Lung (tissue), 11 donors: ENCODE measurements at regions not wholly inside any gene's neighbourhood (a gene's known extent, or its start where the extent isn't known, plus 50 kb on each side); places are given as distances from the start of the nearest gene placed in this dataset.
"Not testable (repeated sequence)": the region's sequence is repeated elsewhere in the genome, so short reads cannot be mapped to it uniquely, and the experiment has no call there.

Experiments
- ATAC-seq: fragments of 200-7000 bp; cut with Tn5 transposase; one replicate; pipeline ENCODE4 v1.9.1; 2020; ENCODE audit warnings: moderate number of reproducible peaks; ENCODE audit not compliant: insufficient read depth, low FRiP score
- DNase-seq, 3 donors: peaks; one replicate each; pipeline ENCODE4 v3.0.0-alpha.2; 2013 to 2017
- H3K27ac ChIP-seq, 2 donors: one replicate each; pipeline ENCODE4 v1.5.1; 2013; ENCODE audit warnings: mild to moderate bottlenecking in 2 of 2, moderate library complexity in 2 of 2, control low read depth in 1 of 2, inconsistent platforms in 1 of 2, low read depth in 1 of 2, low read length in 1 of 2
- H3K27me3 ChIP-seq, 3 donors: one replicate each; pipeline ENCODE4 v1.5.1; 2013; ENCODE audit warnings: low read length in 2 of 3; ENCODE audit not compliant: control insufficient read depth in 3 of 3, insufficient read depth in 3 of 3
- H3K36me3 ChIP-seq, 4 donors: one replicate each; pipeline ENCODE4 v1.5.1; 2013; ENCODE audit warnings: low read length in 4 of 4, mild to moderate bottlenecking in 1 of 4, moderate library complexity in 1 of 4; ENCODE audit not compliant: control insufficient read depth in 4 of 4, insufficient read depth in 4 of 4
- H3K4me1 ChIP-seq, 5 donors: one replicate each; pipeline ENCODE4 v1.5.1; 2013; ENCODE audit warnings: low read length in 5 of 5, mild to moderate bottlenecking in 2 of 5, moderate library complexity in 1 of 5; ENCODE audit not compliant: control insufficient read depth in 5 of 5, insufficient read depth in 5 of 5
- H3K4me3 ChIP-seq: one replicate; pipeline ENCODE4 v1.5.1; 2013; ENCODE audit warnings: mild to moderate bottlenecking, control low read depth, moderate library complexity
- H3K9ac ChIP-seq, 2 donors: one replicate each; pipeline ENCODE4 v1.5.1; 2013; ENCODE audit warnings: low read length in 2 of 2, control low read depth in 1 of 2; ENCODE audit not compliant: insufficient read depth in 1 of 2
- H3K9me3 ChIP-seq, 4 donors: one replicate each; pipeline ENCODE4 v1.5.1; 2013; ENCODE audit warnings: low read length in 3 of 4, mild to moderate bottlenecking in 1 of 4, moderate library complexity in 1 of 4; ENCODE audit not compliant: control insufficient read depth in 4 of 4, insufficient read depth in 3 of 4
- WGBS, 2 donors: extraction: QIAGEN DNeasy Blood & Tissue Kit; methylation state at CpG; one replicate each; pipeline ENCODE4 v1.1.7; 2013; 5-methylcytosine and 5-hydroxymethylcytosine counted together
- TF ChIP-seq, protein P1 (sequence below): IDR thresholded peaks from 2 replicates; pipeline ENCODE4 v1.5.1; 2012; ENCODE audit warnings: mild to moderate bottlenecking; ENCODE audit errors: control extremely low read depth, extremely low read depth
- donor health status: control.
- donor health status: control.
- donor health status: Bipolar disorder and iron deficiency.
- donor health status: healthy.
- donor health status: DM: yes; HTN: yes; CAD: no.

GRCh38 chr5:153939101-153939500 lies 99.6 kb downstream of the FAM114A2 start:
- no peaks in the 10 kb centered on the region for H3K27me3 ChIP-seq
- TF ChIP-seq, protein P1, sequence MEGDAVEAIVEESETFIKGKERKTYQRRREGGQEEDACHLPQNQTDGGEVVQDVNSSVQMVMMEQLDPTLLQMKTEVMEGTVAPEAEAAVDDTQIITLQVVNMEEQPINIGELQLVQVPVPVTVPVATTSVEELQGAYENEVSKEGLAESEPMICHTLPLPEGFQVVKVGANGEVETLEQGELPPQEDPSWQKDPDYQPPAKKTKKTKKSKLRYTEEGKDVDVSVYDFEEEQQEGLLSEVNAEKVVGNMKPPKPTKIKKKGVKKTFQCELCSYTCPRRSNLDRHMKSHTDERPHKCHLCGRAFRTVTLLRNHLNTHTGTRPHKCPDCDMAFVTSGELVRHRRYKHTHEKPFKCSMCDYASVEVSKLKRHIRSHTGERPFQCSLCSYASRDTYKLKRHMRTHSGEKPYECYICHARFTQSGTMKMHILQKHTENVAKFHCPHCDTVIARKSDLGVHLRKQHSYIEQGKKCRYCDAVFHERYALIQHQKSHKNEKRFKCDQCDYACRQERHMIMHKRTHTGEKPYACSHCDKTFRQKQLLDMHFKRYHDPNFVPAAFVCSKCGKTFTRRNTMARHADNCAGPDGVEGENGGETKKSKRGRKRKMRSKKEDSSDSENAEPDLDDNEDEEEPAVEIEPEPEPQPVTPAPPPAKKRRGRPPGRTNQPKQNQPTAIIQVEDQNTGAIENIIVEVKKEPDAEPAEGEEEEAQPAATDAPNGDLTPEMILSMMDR, result no peak
- peaks cover 0 to 30% (median 16%) of the 10 kb centered on the region in 4 donors for H3K9me3 ChIP-seq
- DNase-seq, result no peak
- WGBS, 2 donors, result 86 to 88% methylated on average over 3 of the region's 3 CpGs
- no peak overlapping the region for H3K4me3 ChIP-seq
- H3K4me1 ChIP-seq, result no peaks in the 10 kb centered on the region
- no peaks in the 10 kb centered on the region for H3K36me3 ChIP-seq
- no peak for ATAC-seq
- H3K9ac ChIP-seq, result no peak overlapping the region
- H3K27ac ChIP-seq, result no peak overlapping the region

DNA sequence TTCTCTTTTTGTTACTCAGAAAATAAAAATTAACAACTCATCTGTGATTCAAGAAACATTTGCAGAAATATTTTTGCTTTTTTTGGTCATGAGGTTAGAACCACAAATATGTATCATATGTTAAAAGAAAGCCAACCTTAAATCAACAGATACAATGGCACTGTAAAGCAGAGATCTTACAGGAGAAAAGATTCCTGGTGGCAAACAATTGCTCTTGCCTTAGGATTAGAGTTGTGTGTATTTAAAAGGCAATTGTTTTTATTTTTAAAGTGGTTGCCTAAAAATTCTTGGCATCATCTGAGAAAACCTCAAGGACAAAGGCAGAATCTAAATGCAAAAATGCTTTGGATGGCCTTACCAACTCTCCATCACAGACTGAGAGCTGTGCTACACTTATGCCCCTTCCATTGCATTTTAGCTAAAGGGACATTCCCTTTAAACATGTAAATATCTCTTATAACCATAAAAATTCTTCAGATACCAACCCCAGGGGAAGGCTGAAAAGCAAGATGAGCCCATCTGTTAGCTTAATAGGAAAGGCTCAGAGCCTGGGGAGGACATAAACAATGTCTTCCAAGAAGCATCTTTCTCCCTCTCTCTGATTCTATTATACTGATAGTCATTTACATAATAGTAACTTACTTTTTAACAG lies 100.4 kb downstream of the FAM114A2 start:
- DNase-seq, result no peak

DNA sequence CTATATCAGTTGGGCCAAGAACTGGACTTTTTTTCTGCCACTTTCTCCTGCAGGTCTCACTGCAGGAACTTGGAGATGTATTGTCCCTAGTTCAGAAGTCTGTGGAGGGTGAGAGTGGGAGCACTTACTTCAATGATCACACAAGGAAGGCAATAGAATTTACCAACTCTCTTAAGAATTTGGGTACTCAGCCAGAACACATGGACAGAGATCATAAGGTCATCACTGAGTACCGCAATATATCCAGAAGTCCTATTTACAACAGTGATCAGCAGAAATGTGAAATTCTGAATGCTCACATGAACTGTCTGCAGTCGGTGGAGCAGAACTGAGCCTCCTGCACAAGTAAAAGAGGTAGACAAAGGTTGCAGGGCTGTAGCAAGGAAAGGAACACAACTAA lies 101.0 kb downstream of the FAM114A2 start:
- Histone ChIP-seq H3K9ac (no peak overlapping the region), H3K36me3 (no peaks in the 10 kb centered on the region), H3K4me3 (no peak overlapping the region), H3K27ac (no peak overlapping the region), H3K27me3 (no peaks in the 10 kb centered on the region), H3K9me3 (peaks cover 0 to 30% (median 17%) of the 10 kb centered on the region in 4 donors), H3K4me1 (no peaks in the 10 kb centered on the region)
- ATAC-seq (no peak), DNase-seq (no peak)
- TF ChIP-seq, protein P1, result no peak
- 89 to 91% methylated on average over 2 of the region's 2 CpGs for WGBS, 2 donors

More for the DNA sequence above, 100.4 kb downstream of the FAM114A2 start:
- H3K9me3 ChIP-seq, result peaks cover 0 to 30% (median 17%) of the 10 kb centered on the region in 4 donors
- H3K27ac ChIP-seq, result no peak overlapping the region
- ATAC-seq, result no peak
- no peaks in the 10 kb centered on the region for H3K4me1 ChIP-seq
- no peaks in the 10 kb centered on the region for H3K27me3 ChIP-seq
- no peak overlapping the region for H3K4me3 ChIP-seq
- H3K9ac ChIP-seq, result no peak overlapping the region
- TF ChIP-seq, protein P1, result no peak
- no peaks in the 10 kb centered on the region for H3K36me3 ChIP-seq

DNA sequence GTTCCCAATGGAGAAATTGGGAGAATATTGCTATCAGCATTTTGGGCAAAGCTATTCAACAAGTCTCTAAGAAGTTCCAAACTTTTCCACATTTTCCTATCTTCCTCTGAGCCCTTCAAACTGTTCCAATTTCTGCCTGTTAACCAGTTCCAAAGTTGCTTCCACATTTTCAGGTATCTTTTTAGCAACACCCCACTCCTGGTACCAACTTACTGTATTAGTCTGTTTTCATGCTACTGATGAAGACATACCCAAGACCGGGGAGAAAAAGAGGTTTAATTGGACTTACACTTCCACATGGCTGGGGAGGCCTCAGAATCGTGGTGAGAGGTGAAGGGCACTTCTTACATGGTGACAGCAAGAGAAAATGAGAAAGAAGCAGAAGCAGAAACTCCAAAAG lies 103.6 kb downstream of the FAM114A2 start:
- H3K27me3 ChIP-seq, DNase-seq, ATAC-seq, H3K27ac ChIP-seq, H3K36me3 ChIP-seq, H3K4me3 ChIP-seq, H3K4me1 ChIP-seq, H3K9ac ChIP-seq: not testable (repeated sequence)
- peaks cover 0 to 20% (median 8%) of the 10 kb centered on the region in 4 donors for H3K9me3 ChIP-seq
- 76 to 82% methylated on average over 2 of the region's 2 CpGs for WGBS, 2 donors
